Caki2 (cell line): ENCODE measurements at regions not wholly inside any gene's neighbourhood (a gene's known extent, or its start where the extent isn't known, plus 50 kb on each side); places are given as distances from the start of the nearest gene placed in this dataset.

Experiments
- DNase-seq: peaks from one replicate; pipeline ENCODE4 v3.0.0-alpha.2; 2015; ENCODE audit warnings: low read depth
- in situ Hi-C: cut with HindIII; loops from 2 replicates; pipeline ENCODE4 v1.10.0; 2016; ENCODE audit warnings: low sequenced_read_pairs, low pct_unique_long_range_greater_than_20kb, mixed read lengths

DNA sequence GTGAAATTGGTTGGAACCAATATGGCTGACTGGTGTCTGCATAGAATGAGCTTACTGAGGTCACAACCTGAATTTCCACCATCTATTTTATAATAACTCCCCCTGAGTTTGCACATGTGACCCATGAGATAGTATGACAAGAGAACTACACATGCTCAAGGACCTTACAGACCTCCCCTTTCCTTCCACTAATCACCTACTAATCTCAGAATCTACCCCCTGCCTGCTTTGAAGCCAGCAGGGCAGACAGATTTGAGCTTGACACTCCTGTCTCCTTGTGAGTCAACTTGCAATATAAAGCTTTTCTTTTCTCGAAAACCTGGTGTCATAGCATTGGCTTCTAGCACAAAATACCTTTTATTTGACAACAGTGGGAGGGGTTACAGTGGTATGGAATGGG is 248.4 kb downstream of the RFC3 start:
- DNase-seq: no peak
- in situ Hi-C loops: no loop called here

DNA sequence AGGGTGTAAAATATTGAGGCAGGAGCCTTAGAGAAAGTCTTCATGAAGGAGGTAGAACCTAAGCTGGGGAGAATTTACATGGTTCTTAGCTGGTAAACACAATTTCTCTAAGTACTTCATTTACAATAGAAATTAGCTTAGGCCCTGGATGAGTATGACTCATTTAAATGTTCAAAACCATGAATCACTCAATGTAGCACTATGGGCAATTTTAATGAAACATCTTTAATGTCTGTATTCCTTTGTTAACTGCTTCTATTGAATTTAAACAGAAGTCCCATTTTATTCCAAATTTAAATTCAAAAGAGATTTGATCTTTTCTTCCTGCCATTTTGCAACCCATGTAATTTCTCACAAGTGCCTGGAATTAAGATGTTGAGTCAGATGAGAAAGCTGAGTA is 252.1 kb downstream of the RFC3 start:
- in situ Hi-C loops: no loop called here
- no peak for DNase-seq

DNA sequence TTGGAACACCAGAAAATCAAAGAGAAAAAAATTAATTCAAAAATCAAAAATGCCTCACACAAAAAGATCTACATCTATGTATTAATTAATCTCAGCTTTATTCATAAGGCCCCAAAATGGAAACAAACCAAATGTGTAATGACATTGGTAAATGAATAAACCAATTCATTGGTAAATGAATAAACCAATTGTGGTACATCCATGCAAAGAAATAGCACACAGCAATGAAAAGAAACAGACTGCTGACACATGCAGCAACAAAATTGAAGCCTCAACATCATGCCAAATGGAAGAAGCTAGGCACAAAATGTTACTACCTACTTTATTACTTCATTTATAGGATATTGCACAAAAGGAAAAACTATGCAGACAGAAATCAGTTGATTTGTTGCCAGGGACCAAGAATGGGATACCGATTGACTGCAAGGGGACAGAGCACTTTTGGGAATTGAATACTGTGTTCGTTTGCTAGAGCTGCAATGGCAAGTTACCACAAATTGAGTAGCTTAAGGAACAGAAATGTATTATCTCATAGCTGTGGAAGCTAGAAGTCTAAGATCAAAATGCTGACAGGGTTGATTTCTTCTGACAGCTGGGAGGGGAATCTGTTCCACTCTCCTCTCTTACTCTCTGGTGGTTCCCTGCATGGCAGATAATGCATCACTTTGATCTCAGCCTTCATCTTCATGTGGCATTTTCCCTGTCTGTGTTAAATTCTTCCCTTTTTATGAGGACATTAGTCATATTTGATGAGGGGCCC is 252.8 kb downstream of the RFC3 start:
- DNase-seq: no peak
- in situ Hi-C loops: no loop called here

DNA sequence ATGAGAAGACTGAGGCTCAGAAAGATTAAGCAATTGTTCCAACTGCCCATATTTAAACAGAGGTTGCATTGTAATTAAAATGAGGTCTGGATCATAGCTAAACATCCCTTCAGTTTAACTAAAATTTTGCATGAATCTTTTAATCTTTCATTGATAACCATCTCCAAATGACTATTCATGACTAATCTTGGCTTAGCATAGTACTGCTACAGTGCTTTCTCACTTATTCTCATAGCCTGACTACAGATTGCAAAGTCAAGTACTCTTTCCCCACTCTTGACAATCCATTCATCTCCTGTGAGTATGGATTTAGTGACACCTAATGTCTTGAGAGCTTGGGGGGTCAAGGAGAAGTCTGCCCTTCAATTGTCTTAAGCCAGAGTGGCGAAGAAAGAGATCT is 258.4 kb downstream of the RFC3 start:
- DNase-seq: no peak
- in situ Hi-C loops: no loop called here

DNA sequence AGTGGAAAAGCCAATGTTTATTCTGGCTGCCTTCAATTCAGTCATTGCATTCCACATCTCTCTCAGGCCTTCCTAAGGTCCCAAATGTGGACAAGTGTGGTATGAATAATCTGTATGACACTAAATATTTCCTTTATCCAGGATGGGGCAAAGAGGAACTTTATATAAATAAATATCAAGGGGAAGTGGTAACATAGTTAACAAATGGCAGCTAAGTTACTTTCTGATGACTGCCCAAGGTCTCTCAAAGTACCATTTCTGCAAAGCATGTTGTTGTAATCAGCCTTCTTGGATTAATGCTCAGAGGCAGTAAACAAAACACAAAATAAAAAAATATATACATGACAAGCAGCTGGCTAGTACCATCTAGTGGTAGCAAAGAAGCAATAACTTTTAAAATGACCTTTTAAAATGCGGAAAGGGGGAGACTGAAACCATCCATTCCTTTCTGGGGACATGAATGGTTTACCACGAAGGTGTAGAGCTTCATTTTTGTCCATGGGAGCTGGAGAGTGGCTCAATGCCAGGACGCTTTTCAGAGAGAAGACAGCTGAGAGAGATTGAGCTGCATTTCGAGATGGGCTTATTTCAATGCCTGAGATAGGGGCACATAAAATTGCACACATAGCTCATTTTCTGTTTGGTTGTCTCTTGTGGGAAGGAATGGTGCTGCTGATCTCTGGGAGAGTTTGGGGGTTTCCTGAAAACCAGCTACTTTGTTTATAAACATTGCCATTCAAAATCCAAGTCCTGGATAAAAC is 259.2 kb downstream of the RFC3 start:
- DNase-seq: peak; percentile 6
- in situ Hi-C loops: no loop called here

DNA sequence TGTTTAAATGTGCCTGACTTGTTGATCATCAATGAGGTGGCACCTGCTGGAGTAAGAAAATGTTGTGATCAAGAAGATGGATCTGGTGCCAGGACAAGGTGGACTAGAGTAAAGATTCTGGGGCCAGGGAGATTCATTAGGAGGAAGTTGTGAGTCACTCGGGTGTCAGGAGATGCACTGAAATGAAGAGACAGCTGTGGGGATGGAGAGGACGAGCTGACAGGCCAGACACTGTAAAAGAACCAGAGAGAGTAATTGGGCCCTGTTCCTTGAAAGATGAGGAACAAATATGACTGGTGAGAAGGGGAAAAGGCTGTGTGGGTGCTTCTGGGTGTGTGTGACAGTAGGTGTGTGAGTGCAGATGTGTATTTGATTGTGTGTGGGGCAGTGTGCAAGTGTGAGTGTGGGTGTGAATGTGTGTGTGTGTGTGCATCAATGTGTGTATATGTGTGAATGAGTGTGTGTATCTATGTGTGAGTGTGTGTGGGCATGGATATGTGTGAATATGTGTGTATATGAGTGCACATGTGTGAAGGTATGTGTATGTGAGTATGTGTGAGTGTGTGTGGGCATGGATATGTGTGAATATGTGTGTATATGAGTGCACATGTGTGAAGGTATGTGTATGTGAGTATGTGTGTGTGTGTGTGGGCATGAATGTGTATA is 260.5 kb downstream of the RFC3 start:
- DNase-seq: no peak
- in situ Hi-C loops: no loop called here

DNA sequence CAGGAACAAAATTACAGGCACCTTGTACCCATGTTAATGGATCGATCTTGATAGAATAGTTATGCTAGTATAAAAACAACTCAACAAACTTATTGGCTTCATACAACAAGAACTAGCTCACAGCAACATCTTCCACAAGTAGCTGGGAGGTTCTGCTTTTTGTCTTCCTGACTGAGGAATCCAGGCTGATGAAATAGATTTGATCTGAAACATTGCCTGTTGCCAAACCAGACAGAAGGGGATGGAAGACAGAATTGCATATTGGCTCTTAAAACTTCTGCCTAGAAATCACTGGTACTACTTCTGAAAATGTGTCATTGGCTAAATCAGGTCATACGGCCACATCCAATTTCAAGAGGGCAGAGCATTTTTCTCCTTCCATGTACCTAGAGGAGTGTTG is 267.3 kb downstream of the RFC3 start:
- in situ Hi-C loops: no loop called here

DNA sequence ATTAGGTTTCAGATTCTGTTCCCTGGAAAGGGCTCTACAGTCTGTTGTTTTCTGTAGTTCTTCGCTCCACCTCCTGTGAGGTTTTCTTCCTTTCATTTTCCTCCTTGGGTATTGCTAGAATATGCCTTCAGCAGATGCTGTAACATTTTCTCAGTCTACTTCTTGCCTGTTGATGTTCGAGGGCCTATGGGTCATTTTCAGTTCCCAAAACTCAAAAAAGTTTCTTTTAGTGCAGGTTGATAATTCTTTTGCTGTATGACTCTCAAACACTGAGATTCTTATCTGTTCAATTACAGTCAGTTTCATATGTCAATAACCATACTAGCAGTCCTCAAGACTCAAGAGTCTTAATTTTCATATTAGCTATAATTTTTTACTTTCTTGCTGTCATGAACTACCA is 268.3 kb downstream of the RFC3 start:
- no peak for DNase-seq
- in situ Hi-C loops: no loop called here

More for the DNA sequence above, 267.3 kb downstream of the RFC3 start:
- DNase-seq: no peak

DNA sequence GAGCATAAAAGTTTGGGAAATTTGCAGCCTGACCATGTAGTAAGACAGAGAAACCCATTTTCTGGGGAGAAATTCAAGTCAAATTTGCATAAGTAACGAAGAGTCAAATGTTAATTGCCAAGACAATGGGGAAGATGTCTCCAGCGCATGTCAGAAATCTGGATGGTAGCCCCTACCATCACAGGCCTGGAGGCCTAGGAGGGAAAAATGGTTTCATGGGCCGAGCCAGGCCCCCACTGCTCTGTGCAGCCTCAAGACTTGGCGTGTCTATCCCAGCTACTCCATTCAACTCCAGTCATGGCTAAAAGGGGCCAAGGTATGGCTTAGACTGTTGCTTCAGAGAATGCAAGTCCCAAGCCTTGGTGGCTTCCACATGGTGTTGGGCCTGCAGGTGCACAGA is 269.8 kb downstream of the RFC3 start:
- in situ Hi-C loops: no loop called here
- no peak for DNase-seq

DNA sequence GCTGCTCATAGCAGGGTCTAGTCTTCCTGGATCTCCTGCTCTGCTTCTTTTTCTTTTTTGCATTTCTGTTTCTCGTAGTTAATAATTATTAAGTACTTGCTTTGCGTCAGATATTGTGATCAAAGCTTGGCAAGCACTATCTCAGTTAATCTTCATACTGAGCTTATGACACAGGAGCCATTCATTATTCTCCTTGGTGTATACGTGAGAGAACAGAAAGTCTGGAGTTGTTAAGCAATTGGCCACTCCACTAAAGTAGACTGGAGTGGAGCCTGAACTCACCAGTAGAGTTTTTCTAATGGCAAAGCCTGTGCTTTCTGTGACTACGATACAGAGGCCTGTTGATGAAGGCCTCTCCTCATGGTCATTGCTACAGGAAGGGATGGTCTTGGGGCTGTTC is 285.9 kb downstream of the RFC3 start:
- DNase-seq: no peak
- in situ Hi-C loops: no loop called here

DNA sequence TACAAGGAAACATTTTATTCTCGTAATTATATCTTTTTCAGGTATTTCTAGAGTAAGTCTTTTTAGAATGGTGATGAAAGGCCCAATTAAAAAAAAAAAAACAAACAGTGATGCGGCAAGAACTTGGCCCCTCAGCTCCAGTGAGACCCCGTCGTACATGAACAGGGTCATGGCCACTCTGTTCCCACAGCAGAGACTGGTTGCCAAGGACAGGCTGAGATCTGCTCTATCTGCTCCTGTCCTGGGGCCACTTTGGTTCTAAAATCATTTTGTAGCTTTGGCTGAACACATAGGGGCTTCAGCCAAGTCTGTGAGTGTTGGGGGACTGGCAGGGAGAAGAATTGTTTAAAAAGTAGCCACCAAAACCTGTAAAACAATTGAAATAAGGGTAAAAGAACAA is 286.9 kb downstream of the RFC3 start:
- no peak for DNase-seq
- in situ Hi-C loops: no loop called here

DNA sequence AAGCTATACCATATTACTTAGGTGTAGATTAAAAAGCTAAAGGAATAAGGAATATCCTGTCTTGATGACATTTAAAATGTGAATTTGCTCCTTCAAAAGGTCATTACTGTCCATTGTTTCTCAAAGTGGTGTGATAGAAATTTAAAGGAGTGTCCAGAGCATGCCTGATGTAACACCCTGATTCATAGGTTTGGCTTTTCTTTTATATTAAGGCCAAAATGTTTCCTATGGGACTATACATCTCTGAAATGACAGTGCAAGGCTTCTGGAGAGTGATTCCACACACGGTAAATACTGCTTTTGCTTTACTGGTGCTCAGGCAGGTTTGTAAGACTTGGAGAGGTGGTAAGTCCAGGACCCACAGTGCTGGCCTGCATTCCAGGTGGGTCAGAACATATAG is 289.9 kb downstream of the RFC3 start:
- DNase-seq: no peak
- in situ Hi-C loops: no loop called here

DNA sequence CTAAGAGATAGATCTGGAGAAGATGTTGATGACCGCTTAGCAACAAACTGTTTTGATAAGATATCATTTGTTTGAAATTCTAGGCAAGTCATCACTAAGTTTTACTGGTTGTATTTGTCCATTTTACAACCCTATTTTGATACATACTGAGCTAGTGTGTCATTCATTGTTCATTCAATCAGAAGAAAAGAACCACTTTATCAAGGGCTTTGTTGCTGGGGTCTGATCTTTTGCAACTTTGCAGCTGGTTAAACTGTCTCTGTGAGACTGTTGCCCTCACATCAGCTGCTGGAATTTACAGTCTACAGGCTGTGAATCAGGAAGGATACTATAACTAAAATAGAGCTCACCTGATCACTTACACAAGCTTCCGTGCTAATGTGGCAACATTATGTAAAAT is 290.5 kb downstream of the RFC3 start:
- DNase-seq: no peak
- in situ Hi-C loops: no loop called here

DNA sequence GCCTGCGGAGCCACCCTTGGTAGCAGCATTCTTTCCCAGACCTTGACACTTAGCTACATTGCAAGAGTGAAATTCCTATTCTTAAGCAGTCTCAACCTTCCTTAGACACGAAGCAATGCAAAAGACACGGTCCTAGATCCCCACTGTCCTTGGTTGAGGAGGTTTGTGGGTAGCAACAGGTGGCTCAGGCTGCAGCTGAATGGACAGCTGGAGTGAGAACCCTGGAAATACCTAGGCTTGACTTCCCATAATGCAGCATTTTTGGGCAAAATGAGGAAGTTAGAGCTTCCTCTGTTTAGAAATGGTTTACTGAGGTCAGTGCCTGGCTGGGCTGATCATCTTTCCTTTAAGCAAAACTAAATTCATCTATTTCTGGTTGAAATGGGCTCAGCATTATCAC is 296.6 kb downstream of the RFC3 start:
- in situ Hi-C loops: no loop called here
- no peak for DNase-seq

DNA sequence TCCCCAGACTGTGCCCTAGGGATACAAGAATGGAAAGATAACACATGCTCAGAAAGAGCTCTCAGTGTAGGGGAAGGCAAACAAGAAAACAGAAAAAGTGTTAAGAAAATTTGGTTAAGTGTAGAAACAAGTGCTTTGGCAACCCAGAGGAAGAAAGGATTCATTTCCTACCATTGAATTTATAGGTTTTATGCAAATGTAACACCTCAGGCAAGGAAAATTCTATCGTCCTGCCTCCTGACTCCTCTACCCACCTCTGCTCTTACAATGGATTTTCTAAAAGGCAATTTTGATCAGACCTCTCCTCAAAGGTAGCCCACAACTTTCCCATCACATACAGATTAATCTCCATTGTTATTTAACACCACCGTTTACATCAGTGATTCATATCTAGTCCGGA is 298.7 kb downstream of the RFC3 start:
- in situ Hi-C loops: no loop called here
- no peak for DNase-seq

DNA sequence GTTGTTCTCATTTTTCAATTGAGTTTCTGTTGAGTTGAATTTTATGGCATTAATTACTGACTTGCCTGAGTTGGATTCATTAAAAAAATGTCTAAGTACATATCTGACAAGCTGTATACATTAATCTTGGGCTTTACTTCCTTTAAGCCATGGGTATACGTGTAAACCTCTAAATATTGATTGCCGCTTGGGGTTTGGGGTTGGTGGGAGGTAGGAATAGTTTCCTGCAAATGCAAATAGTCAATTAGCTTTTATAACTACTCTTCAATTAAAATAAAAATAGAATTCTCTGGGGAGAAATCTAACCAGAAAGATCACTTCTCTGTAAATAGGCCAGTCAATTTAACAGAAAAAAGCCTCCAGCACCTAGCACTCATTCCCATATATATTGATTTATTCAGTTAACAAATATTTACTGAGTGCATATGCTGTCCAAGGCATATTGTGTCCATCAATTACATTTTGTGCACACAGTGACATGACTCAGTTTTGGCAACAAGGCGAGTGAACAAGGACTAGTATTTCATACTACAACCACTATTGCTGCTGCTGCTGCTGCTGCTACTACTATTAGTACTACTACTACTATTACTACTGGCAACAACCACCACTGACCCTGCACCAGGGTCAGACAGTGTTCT is 306.8 kb downstream of the RFC3 start:
- no peak for DNase-seq
- in situ Hi-C loops: no loop called here

DNA sequence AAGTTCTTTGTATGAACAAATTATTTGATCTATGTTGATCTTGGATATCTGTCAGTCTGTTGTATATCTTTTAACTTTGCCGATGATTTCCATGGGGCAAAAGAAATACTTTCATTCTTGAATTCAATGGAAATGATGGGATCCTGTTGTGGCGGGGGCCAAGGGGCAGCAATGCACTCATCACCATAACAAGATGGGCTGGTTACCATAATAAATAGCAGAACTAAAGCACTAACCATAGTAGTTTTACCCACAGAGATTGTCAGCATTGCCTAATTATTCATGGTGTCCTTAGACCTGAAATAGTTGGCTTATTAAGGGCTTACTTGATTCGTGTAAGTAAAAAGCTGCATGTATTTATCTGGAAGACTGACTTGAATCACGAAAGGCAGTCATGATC is 309.6 kb downstream of the RFC3 start:
- no peak for DNase-seq
- in situ Hi-C loops: no loop called here

DNA sequence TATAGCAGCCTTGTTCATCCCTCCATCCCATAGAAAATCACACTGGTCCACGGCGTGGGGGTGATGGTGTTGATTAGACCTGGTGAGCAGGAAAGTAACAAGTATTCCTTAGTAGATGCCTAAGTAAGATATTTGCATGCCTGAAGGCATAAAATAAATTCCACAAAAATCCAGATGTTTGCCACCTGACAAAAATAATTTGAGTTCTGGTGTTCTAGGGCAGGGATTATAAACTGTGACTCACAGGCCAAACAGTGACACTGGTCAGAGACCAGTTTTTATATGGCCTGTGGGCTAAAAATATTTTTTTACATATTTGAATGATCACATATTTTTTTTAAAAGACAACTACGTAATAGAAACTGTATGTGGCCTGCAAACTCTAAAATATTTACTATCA is 310.7 kb downstream of the RFC3 start:
- in situ Hi-C loops: no loop called here
- DNase-seq: no peak

DNA sequence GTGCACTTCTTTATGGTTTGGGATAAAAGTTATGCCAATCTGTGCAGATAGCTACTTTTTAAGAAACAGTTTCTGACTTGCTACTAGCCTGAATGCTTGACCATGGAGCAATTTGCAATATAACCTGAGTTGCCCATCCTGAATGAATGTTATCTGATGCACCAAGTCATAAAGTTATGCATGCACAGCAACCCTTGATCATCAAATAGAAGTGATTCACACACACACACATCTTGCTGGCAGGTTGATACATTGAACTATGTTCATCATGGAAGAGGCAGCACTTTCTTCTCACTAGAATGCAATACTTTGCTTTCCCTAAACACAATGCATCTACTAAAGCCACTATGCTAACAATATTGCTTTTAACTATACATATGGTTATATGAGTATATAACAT is 311.5 kb downstream of the RFC3 start:
- no peak for DNase-seq
- in situ Hi-C loops: no loop called here
